ENCODE measurements at regions not wholly inside any gene's neighbourhood (a gene's known extent, or its start where the extent isn't known, plus 50 kb on each side); places are given as distances from the start of the nearest gene placed in this dataset.

- FAIRE-seq (no peak), ATAC-seq (no peak), DNase-seq (ENCODE audit: low read depth, low spot score) (no peak)
- H2AFZ ChIP-seq (ENCODE audit: control insufficient read depth, low read depth, low read length), result no peak overlapping the region
- no peak overlapping the region for H3K4me3 ChIP-seq
- no peaks in the 10 kb centered on the region for H3K36me3 ChIP-seq (ENCODE audit: control insufficient read depth in 2 of 2, insufficient read depth in 2 of 2, low read length in 1 of 2)
- no peak overlapping the region for H3K4me2 ChIP-seq (ENCODE audit: control insufficient read depth, insufficient read depth)
- intact Hi-C loops (cut with micrococcal nuclease; ENCODE audit: unreplicated experiment) (no loop called here), in situ Hi-C loops (cut with MboI) (no loop called here)
- H3K27me3 ChIP-seq (replicated peaks in 1 of 2; ENCODE audit: control insufficient read depth in 2 of 2, insufficient read depth in 2 of 2, low read length in 1 of 2), result no peaks in the 10 kb centered on the region
- no TSS peak for BruUV-seq (replicated peaks)
- CTCF ChIA-PET, result no interaction called here
- SMC1A ChIA-PET (ENCODE audit: uncharacterized antibody, unreplicated experiment), result no interaction called here
- no peak for TF ChIP-seq E2F4 (IDR thresholded peaks at IDR 0.05; ENCODE audit: low read depth, low read length)
- TF ChIP-seq EZH2 (IDR thresholded peaks at IDR 0.05; ENCODE audit: borderline replicate concordance, control insufficient read depth, low read depth, low read length), result no peak
- RAD21 ChIA-PET (ENCODE audit: unreplicated experiment), result no interaction called here
- H4K20me1 ChIP-seq (ENCODE audit: control insufficient read depth, insufficient read depth), result no peaks in the 10 kb centered on the region
- H3K79me2 ChIP-seq (ENCODE audit: control insufficient read depth, insufficient read depth, low read length), result no peaks in the 10 kb centered on the region
- H3K4me1 ChIP-seq (ENCODE audit: control insufficient read depth, insufficient read depth, low read length), result no peaks in the 10 kb centered on the region
- H3K9ac ChIP-seq (ENCODE audit: control insufficient read depth, insufficient read depth, low read length), result no peak overlapping the region
- 22% methylated on average over 3 of the region's 3 CpGs for WGBS (ENCODE audit: insufficient coverage, insufficient replicate concordance, low lambda C conversion rate, missing lambda C conversion rate)
- POLR2A ChIA-PET, result no interaction called here
- no peaks in the 10 kb centered on the region for H3K9me3 ChIP-seq (replicated peaks; ENCODE audit: control insufficient read depth, insufficient read depth, low read length)
- no peak overlapping the region for H3K27ac ChIP-seq (ENCODE audit: control insufficient read depth, insufficient read depth)
Observed at GRCh38 chr5:8570528-8570927, 701.6 kb downstream of the MTRR start.

- ChIA-PET SMC1A (ENCODE audit: uncharacterized antibody, unreplicated experiment) (no interaction called here), RAD21 (ENCODE audit: unreplicated experiment) (no interaction called here), CTCF (interaction anchor here (1.5 kb wide), 1 partner anchor 11 kb away, joined by 6 read pairs; no protein-coding TSS in a partner anchor), POLR2A (no interaction called here)
- no peaks in the 10 kb centered on the region for H3K9me3 ChIP-seq (replicated peaks; ENCODE audit: control insufficient read depth, insufficient read depth, low read length)
- no peak for ATAC-seq
- H4K20me1 ChIP-seq (ENCODE audit: control insufficient read depth, insufficient read depth), result no peaks in the 10 kb centered on the region
- no peaks in the 10 kb centered on the region for H3K79me2 ChIP-seq (ENCODE audit: control insufficient read depth, insufficient read depth, low read length)
- no peak for FAIRE-seq
- H2AFZ ChIP-seq (ENCODE audit: control insufficient read depth, low read depth, low read length), result no peak overlapping the region
- H3K4me1 ChIP-seq (ENCODE audit: control insufficient read depth, insufficient read depth, low read length), result no peaks in the 10 kb centered on the region
- H3K9ac ChIP-seq (ENCODE audit: control insufficient read depth, insufficient read depth, low read length), result no peak overlapping the region
- BruUV-seq (replicated peaks), result no TSS peak
- intact Hi-C loops (cut with micrococcal nuclease; ENCODE audit: unreplicated experiment) (no loop called here), in situ Hi-C loops (cut with MboI) (no loop called here)
- DNase-seq (ENCODE audit: low read depth, low spot score), result no peak
- no peaks in the 10 kb centered on the region for H3K27me3 ChIP-seq (replicated peaks in 1 of 2; ENCODE audit: control insufficient read depth in 2 of 2, insufficient read depth in 2 of 2, low read length in 1 of 2)
- 59% methylated on average over 10 of the region's 10 CpGs for WGBS (ENCODE audit: insufficient coverage, insufficient replicate concordance, low lambda C conversion rate, missing lambda C conversion rate)
- TF ChIP-seq SREBF1 (IDR thresholded peaks at IDR 0.05; ENCODE audit: low read length) (no peak), BCLAF1 (IDR thresholded peaks at IDR 0.05) (no peak), REST (IDR thresholded peaks at IDR 0.05; ENCODE audit: low read depth, low read length) (no peak), RUNX3 (IDR thresholded peaks at IDR 0.05; ENCODE audit: low read length) (no peak)
- no peak overlapping the region for H3K4me3 ChIP-seq
- no peak overlapping the region for H3K4me2 ChIP-seq (ENCODE audit: control insufficient read depth, insufficient read depth)
- H3K36me3 ChIP-seq (ENCODE audit: control insufficient read depth in 2 of 2, insufficient read depth in 2 of 2, low read length in 1 of 2), result no peaks in the 10 kb centered on the region
- no peak overlapping the region for H3K27ac ChIP-seq (ENCODE audit: control insufficient read depth, insufficient read depth)
Observed at GRCh38 chr5:8576178-8576577, 707.2 kb downstream of the MTRR start.

Measured in GM12878 (cell line).